ENCODE measurements at regions not wholly inside any gene's neighbourhood (a gene's known extent, or its start where the extent isn't known, plus 50 kb on each side); places are given as distances from the start of the nearest gene placed in this dataset.

- intact Hi-C loops (cut with micrococcal nuclease; ENCODE audit: unreplicated experiment): no loop called here
- Histone ChIP-seq H3K4me3 (no peak overlapping the region), H4K20me1 (ENCODE audit: insufficient read depth) (no peaks in the 10 kb centered on the region), H3K4me1 (replicated peaks; ENCODE audit: insufficient read depth) (no peaks in the 10 kb centered on the region), H3K9me3 (ENCODE audit: insufficient read depth, low read depth) (no peaks in the 10 kb centered on the region), H3K9me2 (ENCODE audit: insufficient read depth) (no peaks in the 10 kb centered on the region), H3F3A (ENCODE audit: insufficient read depth, low read depth) (no peaks in the 10 kb centered on the region), H3K27me3 (ENCODE audit: insufficient read depth, low read depth) (no peaks in the 10 kb centered on the region), H3K79me2 (ENCODE audit: low read depth) (no peaks in the 10 kb centered on the region), H3K27ac (no peak overlapping the region), H2AFZ (no peak overlapping the region), H3K4me2 (no peak overlapping the region), H3K36me3 (ENCODE audit: low read depth) (no peaks in the 10 kb centered on the region)
- CTCF ChIA-PET: interaction anchor here (0.6 kb wide), 1 partner anchor 163 kb away, joined by 5 read pairs; no protein-coding TSS in a partner anchor
- BruUV-seq (replicated peaks): no TSS peak
- no peak for TF ChIP-seq EZH2 (IDR thresholded peaks at IDR 0.05; ENCODE audit: low read depth)
- TF ChIP-seq CTCF (conservative IDR thresholded peaks at IDR 0.05): no peak
- no peak for DNase-seq
- POLR2A ChIA-PET (ENCODE audit: unreplicated experiment): interaction anchor here (0.6 kb wide), 1 partner anchor 872 kb away, joined by 6 read pairs; no protein-coding TSS in a partner anchor
Measured at GRCh38 chr12:92446083-92446460, 256.7 kb upstream of the PLEKHG7 start.

- no peak for TF ChIP-seq CTCF (conservative IDR thresholded peaks at IDR 0.05)
- no peak for TF ChIP-seq EZH2 (IDR thresholded peaks at IDR 0.05; ENCODE audit: low read depth)
- BruUV-seq (replicated peaks): no TSS peak
- Histone ChIP-seq H3K27me3 (ENCODE audit: insufficient read depth, low read depth) (no peaks in the 10 kb centered on the region), H4K20me1 (ENCODE audit: insufficient read depth) (no peaks in the 10 kb centered on the region), H3F3A (ENCODE audit: insufficient read depth, low read depth) (no peaks in the 10 kb centered on the region), H3K4me3 (no peak overlapping the region), H3K9me3 (ENCODE audit: insufficient read depth, low read depth) (no peaks in the 10 kb centered on the region), H3K36me3 (ENCODE audit: low read depth) (no peaks in the 10 kb centered on the region), H3K4me2 (no peak overlapping the region), H3K9me2 (ENCODE audit: insufficient read depth) (no peaks in the 10 kb centered on the region), H3K4me1 (replicated peaks; ENCODE audit: insufficient read depth) (no peaks in the 10 kb centered on the region), H2AFZ (no peak overlapping the region), H3K27ac (no peak overlapping the region), H3K79me2 (ENCODE audit: low read depth) (no peaks in the 10 kb centered on the region)
- intact Hi-C loops (cut with micrococcal nuclease; ENCODE audit: unreplicated experiment): no loop called here
- POLR2A ChIA-PET (ENCODE audit: unreplicated experiment): no interaction called here
- CTCF ChIA-PET: interaction anchor here (0.6 kb wide), 1 partner anchor 163 kb away, joined by 5 read pairs; no protein-coding TSS in a partner anchor
- DNase-seq: no peak
Measured at GRCh38 chr12:92445253-92446082, 257.3 kb upstream of the PLEKHG7 start.

GRCh38 chr12:92444763-92445162 is 258.0 kb upstream of the PLEKHG7 start:
- Histone ChIP-seq H4K20me1 (ENCODE audit: insufficient read depth) (no peaks in the 10 kb centered on the region), H3F3A (ENCODE audit: insufficient read depth, low read depth) (no peaks in the 10 kb centered on the region), H3K36me3 (ENCODE audit: low read depth) (no peaks in the 10 kb centered on the region), H3K27me3 (ENCODE audit: insufficient read depth, low read depth) (no peaks in the 10 kb centered on the region), H3K27ac (no peak overlapping the region), H2AFZ (no peak overlapping the region), H3K9me3 (ENCODE audit: insufficient read depth, low read depth) (no peaks in the 10 kb centered on the region), H3K79me2 (ENCODE audit: low read depth) (no peaks in the 10 kb centered on the region), H3K4me2 (no peak overlapping the region), H3K4me1 (replicated peaks; ENCODE audit: insufficient read depth) (peaks cover 3% of the 10 kb centered on the region), H3K4me3 (no peak overlapping the region), H3K9me2 (ENCODE audit: insufficient read depth) (no peaks in the 10 kb centered on the region)
- ChIA-PET POLR2A (ENCODE audit: unreplicated experiment) (no interaction called here), CTCF (no interaction called here)
- intact Hi-C loops (cut with micrococcal nuclease; ENCODE audit: unreplicated experiment): no loop called here
- BruUV-seq (replicated peaks): no TSS peak
- DNase-seq: no peak
- TF ChIP-seq CTCF (conservative IDR thresholded peaks at IDR 0.05) (no peak), EZH2 (IDR thresholded peaks at IDR 0.05; ENCODE audit: low read depth) (no peak)
